HG02571 (cell line): ENCODE measurements at regions not wholly inside any gene's neighbourhood (a gene's known extent, or its start where the extent isn't known, plus 50 kb on each side); places are given as distances from the start of the nearest gene placed in this dataset.

ENCODE experiments used
- ATAC-seq: cut with Tn5 transposase; IDR thresholded peaks from one replicate; pipeline ENCODE4 v1.9.1; 2021; ENCODE audit warnings: mild to moderate bottlenecking, moderate library complexity; ENCODE audit not compliant: unreplicated experiment

GRCh38 chr2:118668431-118669424 lies 178.7 kb downstream of the EN1 start:
- no peak for ATAC-seq

GRCh38 chr2:118667964-118668363 lies 179.5 kb downstream of the EN1 start:
- no peak for ATAC-seq

- no peak for ATAC-seq
Measured at GRCh38 chr2:118667348-118667747, 180.1 kb downstream of the EN1 start.

- no peak for ATAC-seq
Measured at GRCh38 chr2:118665784-118666529, 181.5 kb downstream of the EN1 start.

GRCh38 chr2:118661179-118661578 lies 186.3 kb downstream of the EN1 start:
- ATAC-seq, result no peak

GRCh38 chr2:118658596-118659198 lies 188.8 kb downstream of the EN1 start:
- no peak for ATAC-seq

- no peak for ATAC-seq
Measured at GRCh38 chr2:118657466-118657865, 190.0 kb downstream of the EN1 start.

- ATAC-seq, result no peak
Measured at GRCh38 chr2:118654945-118655344, 192.5 kb downstream of the EN1 start.

GRCh38 chr2:118650327-118650726 lies 197.1 kb downstream of the EN1 start:
- ATAC-seq, result no peak

- no peak for ATAC-seq
Measured at GRCh38 chr2:118645876-118646275, 201.6 kb downstream of the EN1 start.

GRCh38 chr2:118644190-118644589 lies 203.3 kb downstream of the EN1 start:
- ATAC-seq, result no peak

GRCh38 chr2:118643294-118643693 lies 204.2 kb downstream of the EN1 start:
- no peak for ATAC-seq

GRCh38 chr2:118642501-118642900 lies 204.9 kb downstream of the EN1 start:
- ATAC-seq, result no peak

- ATAC-seq, result no peak
Measured at GRCh38 chr2:118641711-118642110, 205.7 kb downstream of the EN1 start.

- ATAC-seq, result no peak
Measured at GRCh38 chr2:118639371-118639770, 208.1 kb downstream of the EN1 start.

GRCh38 chr2:118638453-118638852 lies 209.0 kb downstream of the EN1 start:
- no peak for ATAC-seq

GRCh38 chr2:118635891-118636290 lies 211.6 kb downstream of the EN1 start:
- no peak for ATAC-seq

- no peak for ATAC-seq
Measured at GRCh38 chr2:118634876-118635275, 212.6 kb downstream of the EN1 start.

GRCh38 chr2:118633371-118634018 lies 214.0 kb downstream of the EN1 start:
- no peak for ATAC-seq

GRCh38 chr2:118632921-118633320 lies 214.5 kb downstream of the EN1 start:
- ATAC-seq, result no peak

GRCh38 chr2:118627156-118627555 lies 220.3 kb downstream of the EN1 start:
- ATAC-seq, result no peak
